NT2/D1 (cell line): ENCODE measurements at regions not wholly inside any gene's neighbourhood (a gene's known extent, or its start where the extent isn't known, plus 50 kb on each side); places are given as distances from the start of the nearest gene placed in this dataset.

Source experiments
- SUZ12 ChIP-seq: IDR thresholded peaks from 2 replicates; pipeline ENCODE4 v1.6.1; 2011; ENCODE audit not compliant: insufficient read length, insufficient read depth; ENCODE audit errors: extremely low read depth
- ZNF274 ChIP-seq: IDR thresholded peaks from 2 replicates; pipeline ENCODE4 v1.6.1; 2011; ENCODE audit warnings: mild to moderate bottlenecking, low read depth, low read length

DNA sequence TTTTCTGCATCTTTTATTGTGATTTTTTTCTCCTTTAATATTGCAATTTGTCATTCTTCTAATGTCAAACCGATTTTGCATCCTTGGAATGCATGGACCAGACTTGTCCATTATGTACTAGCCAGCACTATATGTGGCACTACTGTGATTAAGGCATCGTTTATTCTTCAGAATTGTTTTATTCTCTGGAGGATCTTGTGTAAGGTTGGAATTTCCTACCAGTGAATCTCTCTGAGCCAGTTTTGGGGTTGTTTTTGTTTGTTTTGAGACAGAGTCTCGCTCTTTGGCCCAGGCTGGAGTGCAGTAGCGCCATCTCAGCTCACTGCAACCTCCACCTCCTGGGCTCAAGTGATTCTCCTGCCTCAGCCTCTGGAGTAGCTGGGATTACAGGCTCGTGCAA is 58.5 kb downstream of the IGLL5 start:
- TF ChIP-seq ZNF274 (no peak), SUZ12 (no peak)
